NCI-H2107 (cell line): ENCODE measurements at regions not wholly inside any gene's neighbourhood (a gene's known extent, or its start where the extent isn't known, plus 50 kb on each side); places are given as distances from the start of the nearest gene placed in this dataset.

Experiments
- DNase-seq: peaks from one replicate; lab custom pipeline; 2025; lab: John Stamatoyannopoulos, UW

DNA sequence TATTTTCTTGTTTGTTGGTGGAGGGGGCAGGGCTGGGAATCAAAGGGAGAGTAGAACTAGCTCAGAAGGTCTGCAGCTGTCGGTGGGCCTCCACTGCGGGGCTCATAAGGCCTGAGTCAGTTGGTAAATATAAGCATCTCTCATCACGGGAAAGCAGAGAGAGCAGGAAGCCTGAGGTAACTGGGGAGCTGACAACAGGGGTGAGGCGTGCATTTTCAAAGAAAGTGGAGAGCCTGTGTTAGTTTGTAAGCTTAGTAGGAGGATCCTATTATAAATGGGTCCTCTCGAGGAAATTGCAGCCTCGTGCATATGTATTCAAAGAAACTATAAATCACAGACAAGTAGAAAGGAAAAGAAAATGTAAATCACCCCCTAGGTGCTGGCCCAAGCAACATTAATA, 221.0 kb upstream of the CDH13 start:
- DNase-seq = no peak

DNA sequence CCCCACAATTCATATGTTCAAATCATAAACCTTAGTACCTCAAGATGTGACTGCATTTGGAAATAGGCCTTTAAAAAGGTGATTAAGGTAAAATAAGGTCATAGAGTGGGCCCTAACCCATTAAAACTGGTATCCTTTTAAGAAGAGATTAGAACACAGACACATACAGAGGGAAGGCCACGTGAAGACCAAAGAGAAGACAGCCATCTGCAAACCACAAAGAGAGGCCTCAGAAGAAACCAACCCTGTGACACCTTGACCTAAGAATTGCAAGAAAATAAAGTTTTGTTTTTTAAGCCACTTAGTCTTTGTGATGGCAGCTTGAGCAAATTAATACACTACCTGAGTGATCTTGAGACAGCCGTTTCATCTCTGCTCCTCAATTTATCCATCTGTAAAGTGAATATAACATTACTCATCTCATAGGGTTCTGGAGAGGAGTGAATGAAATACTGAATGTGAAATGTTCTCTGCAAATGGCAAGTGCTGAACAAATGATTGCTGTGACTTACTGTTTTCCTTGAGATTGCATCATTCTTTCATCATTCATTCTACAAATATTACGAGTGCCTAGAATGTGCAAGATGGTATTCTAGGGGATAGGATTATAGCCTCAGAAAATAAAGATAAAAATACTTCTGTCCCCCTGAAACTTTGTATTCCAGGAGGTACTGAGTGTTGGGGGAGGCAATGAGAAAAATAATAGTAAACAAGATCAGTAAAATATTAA, 222.0 kb upstream of the CDH13 start:
- DNase-seq = no peak

GRCh38 chr16:82402665-82403218, 224.0 kb upstream of the CDH13 start:
- DNase-seq = no peak

GRCh38 chr16:82400046-82400445, 226.7 kb upstream of the CDH13 start:
- DNase-seq = no peak

- no peak for DNase-seq
Observed at GRCh38 chr16:82396509-82396908, 226.5 kb upstream of the MPHOSPH6 start.

DNA sequence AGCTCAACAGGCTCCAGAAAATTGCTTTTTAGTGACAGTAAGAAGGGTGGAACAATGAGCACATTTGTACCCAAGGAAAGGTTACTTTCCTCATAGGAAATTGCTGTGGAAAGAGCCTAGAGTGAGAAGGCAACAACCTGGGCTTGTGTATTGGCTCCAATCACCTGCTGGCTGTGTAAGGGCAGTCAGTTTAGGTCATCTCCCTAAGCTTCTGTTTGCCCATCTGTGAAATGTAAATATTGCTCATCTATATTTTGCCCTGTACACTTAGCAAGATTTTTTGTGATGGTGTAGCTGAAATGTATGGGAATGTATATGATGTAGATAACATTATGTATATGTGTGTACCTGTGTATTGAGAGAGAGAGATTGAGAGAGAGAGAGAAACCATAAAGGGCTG, 225.2 kb upstream of the MPHOSPH6 start:
- no peak for DNase-seq

- no peak for DNase-seq
Observed at GRCh38 chr16:82391690-82392089, 221.7 kb upstream of the MPHOSPH6 start.

DNA sequence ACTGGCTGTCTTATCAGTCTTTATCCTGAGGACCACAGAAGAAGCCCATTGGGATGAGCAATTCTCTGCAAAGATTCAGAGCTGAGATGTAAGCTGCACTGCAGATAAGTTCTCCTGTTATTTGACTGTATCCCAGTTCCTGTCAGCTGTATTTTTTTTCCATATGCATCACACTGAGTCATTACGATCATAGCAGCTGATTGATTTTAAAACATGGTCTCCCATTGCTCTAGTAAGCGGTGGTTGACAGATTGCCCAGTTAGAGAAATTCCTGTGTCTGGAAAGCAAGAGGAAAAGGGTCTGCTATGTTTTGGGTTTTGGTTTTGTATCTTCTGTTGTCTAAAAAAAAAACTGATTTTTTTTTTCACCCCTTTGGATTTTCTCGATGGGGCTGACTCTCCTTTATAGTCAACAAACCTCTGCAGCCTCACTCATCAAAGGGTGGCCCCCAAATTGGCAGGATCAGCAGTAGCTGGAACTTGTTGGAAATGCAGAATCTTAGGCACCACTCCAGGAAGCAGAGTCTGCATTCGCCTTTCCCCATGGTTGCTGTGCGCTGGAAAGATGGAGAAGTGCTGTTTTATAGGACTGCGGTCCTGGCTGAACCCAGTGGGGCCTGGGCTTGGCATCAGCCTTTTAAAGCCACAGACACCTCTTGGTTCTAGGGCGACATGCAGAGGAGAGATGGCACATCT, 220.1 kb upstream of the MPHOSPH6 start:
- DNase-seq = no peak

DNA sequence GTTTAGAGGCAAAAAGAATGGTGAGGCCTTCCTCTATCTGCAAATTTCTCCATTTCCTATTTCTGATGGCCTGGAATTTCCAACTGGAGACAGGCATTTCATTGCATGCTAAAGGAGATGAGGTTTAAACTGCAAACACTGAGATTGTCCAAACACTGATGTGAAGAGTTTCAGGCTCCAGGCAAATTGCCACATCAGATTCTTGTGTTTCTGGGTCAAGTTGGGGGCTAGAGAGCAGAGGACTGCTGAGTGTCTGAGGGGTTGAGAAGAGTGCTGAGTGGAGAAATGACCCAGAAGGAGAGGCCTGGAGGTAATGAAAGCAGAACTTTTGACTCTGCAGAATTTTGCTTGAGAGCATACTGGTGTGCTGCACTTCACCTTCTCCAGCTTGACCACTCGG, 216.7 kb upstream of the MPHOSPH6 start:
- no peak for DNase-seq

GRCh38 chr16:82384949-82385348, 214.9 kb upstream of the MPHOSPH6 start:
- DNase-seq = no peak

DNA sequence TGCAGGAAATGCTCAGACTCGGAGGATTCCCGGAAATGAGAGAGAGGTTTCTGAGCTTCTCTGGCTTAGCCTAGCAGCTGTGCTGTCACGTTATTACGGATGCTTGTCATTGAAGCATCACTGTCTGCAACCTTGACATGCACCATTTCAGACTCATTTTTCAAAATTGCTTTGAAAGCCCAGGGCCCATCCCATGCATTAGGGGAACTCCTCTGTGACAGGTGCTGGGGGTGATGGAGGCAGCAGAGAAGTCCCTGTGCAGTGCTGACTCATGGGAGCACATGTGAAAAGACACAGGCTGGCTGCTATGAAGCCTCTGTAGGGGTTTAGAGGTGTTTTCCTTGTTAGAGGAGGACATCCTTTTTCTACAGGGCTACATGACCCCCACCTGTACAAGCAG, 214.0 kb upstream of the MPHOSPH6 start:
- DNase-seq = no peak

DNA sequence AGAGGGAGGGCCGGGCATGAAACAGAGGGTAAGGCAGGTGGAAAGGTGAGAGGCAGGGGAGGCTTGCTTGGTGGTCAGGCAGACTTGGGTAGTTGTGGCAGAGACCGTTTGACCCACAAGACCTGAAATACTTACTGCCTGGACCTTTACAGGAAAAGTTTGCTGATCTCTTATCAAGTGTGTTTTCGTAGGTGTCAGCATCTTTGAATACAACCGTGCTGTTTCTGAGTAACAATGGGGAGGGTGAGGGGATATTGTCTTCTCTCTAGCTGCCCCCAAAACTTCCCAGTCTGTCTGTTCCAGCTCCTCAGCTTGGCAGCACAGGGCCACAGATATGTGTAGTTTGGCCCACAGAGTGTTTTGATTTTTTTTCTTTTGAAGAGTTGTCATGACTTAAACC, 212.5 kb upstream of the MPHOSPH6 start:
- no peak for DNase-seq

- DNase-seq = no peak
Observed at GRCh38 chr16:82379551-82379950, 209.5 kb upstream of the MPHOSPH6 start.

- no peak for DNase-seq
Observed at GRCh38 chr16:82373976-82374375, 204.0 kb upstream of the MPHOSPH6 start.

- DNase-seq = no peak
Observed at GRCh38 chr16:82370282-82370681, 200.3 kb upstream of the MPHOSPH6 start.

GRCh38 chr16:82368041-82368440, 198.0 kb upstream of the MPHOSPH6 start:
- no peak for DNase-seq

GRCh38 chr16:82366462-82366861, 196.4 kb upstream of the MPHOSPH6 start:
- no peak for DNase-seq

DNA sequence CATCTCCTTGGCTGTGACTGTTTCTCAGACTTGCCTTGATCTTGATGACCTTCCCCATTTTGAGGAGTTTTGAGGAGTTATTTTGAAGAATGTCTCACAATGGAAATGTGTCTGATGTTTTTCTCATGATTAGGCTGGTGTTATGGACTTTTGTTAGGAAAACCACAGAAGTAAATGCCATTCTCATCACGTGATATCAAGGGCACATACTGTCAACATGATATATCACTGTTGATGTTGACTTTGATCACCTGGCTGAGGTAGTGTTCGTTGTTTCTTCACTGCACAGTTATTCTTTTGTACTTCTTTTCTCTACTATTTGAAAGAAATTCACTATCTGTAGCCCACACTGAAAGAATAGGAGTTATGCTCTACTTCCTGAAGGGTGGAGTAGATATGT, 194.7 kb upstream of the MPHOSPH6 start:
- no peak for DNase-seq

- no peak for DNase-seq
Observed at GRCh38 chr16:82363026-82363816, 193.2 kb upstream of the MPHOSPH6 start.

DNA sequence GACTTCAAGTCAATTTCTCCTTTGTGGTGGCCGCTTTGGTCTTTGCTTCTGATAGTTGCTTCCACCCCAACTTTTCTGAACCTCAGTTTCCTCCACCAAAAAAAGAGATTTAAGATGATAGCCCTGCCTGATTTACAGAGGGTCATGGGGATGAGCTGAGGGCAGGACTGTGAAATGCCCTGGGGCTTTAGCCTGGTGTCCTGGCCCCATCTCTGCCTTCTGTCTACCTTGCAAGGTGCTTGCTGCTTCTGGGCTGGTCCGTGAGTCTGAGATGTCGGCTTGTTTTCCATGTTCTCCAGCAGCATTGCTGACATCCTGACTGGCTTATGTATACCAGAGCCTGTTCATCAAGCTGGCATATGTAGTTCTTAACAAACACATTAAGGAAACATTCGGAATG, 191.9 kb upstream of the MPHOSPH6 start:
- DNase-seq = no peak

- no peak for DNase-seq
Observed at GRCh38 chr16:82360024-82360783, 190.2 kb upstream of the MPHOSPH6 start.
